Renal cortex interstitium (tissue), 11 donors: ENCODE measurements at regions not wholly inside any gene's neighbourhood (a gene's known extent, or its start where the extent isn't known, plus 50 kb on each side); places are given as distances from the start of the nearest gene placed in this dataset.
A peak's percentile ranks its signal among the peaks of the same experiment; 100 is the strongest.

Experiments used
- DNase-seq, 11 donors: peaks; one replicate each; pipeline ENCODE4 v3.0.0-alpha.2; 2013; ENCODE audit warnings: low read depth in 9 of 11, low spot score in 4 of 11; ENCODE audit errors: extremely low read depth in 1 of 11

- DNase-seq: peak in 1 of 11 donors; percentile 9
Measured at GRCh38 chr2:12430407-12431133, 286.2 kb upstream of the TRIB2 start.

GRCh38 chr2:12432985-12433625 is 283.6 kb upstream of the TRIB2 start:
- DNase-seq: no peak

GRCh38 chr2:12433626-12433990 is 283.1 kb upstream of the TRIB2 start:
- DNase-seq: no peak

- no peak for DNase-seq
Measured at GRCh38 chr2:12434630-12435098, 282.1 kb upstream of the TRIB2 start.

GRCh38 chr2:12435430-12436222 is 281.1 kb upstream of the TRIB2 start:
- no peak for DNase-seq

GRCh38 chr2:12436483-12436882 is 280.3 kb upstream of the TRIB2 start:
- DNase-seq: no peak

- DNase-seq: no peak
Measured at GRCh38 chr2:12436935-12437561, 279.7 kb upstream of the TRIB2 start.

GRCh38 chr2:12440731-12441130 is 276.0 kb upstream of the TRIB2 start:
- DNase-seq: no peak

DNA sequence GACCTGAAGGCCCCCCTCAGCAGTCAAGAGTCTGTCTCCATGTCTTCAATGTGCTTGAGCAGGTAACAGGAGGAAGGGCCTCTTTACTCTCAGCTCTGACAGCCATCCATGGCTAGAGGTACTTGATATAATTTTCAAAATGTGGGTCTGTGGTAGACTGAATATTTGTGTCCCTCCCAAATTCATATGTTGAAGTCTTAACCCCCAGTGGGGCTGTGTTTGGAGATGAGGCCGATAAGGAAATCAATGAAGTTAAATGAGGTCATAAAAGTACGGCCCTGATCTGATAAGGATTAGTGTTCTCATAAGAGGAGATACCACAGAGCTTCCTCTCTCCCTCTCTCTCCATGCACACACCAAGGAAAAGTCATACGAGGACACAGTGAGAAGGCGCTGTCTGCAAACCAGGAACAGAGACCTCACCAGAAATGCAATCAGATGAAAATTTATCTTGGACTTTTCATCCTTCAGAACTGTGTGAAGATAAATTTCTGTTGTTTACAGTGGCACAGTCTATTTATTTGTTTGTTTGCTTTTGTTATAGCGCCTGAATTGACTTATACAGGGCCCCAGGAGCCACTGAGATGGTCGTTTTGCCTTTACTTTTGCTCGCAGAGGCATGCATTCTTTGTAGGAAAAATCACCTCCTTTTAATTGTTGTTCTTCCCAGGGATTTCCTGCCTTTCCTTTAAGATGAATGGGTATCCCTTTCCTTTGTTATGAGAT is 274.8 kb upstream of the TRIB2 start:
- no peak for DNase-seq

DNA sequence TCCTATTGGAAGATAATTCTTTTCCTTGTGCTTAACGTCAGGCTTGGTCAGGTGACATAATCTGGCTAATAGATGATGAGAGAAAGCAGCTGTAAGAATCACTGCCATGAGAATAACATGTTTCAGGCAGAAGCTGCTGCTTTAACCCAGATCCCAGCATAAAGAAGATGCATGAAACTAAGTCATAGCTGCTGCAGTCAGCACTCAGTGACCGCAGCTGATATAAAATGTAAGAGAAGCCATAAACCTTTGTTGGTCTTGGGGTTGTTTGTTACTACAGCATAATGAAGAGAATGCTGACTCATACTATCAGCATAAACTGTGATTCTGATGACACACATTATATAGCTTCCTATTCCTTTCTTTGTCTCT is 274.3 kb upstream of the TRIB2 start:
- DNase-seq: no peak

DNA sequence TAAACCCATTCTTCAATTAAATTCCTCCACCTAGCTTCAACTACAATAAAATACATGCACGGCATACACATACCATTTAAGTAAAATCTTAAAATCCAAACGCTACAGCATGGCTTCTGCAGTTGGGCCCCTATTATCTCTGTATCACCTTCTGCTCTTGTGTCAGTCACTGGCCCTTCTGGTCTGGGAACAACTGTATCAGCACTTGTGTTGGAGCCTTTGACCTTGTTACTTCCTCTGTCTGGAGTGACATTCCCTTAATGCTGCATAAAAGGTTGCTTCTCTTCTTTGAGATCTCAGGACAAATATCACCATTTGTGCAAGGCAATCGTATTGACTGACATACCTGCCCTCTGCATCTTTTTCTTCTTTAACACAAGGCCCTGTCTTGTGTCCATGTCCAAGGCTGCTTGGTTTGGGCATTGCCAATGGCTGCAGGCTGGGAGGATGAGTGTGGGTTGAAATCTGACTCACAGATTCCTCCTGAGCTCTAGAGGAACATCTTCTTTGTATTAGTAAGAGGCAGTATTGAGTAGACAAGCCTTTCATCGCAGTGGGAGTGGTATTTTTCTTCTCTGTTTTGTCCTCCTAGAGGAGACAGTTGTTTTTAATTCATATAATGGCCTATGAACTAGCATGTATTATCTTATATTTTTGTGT is 267.8 kb upstream of the TRIB2 start:
- DNase-seq: no peak

DNA sequence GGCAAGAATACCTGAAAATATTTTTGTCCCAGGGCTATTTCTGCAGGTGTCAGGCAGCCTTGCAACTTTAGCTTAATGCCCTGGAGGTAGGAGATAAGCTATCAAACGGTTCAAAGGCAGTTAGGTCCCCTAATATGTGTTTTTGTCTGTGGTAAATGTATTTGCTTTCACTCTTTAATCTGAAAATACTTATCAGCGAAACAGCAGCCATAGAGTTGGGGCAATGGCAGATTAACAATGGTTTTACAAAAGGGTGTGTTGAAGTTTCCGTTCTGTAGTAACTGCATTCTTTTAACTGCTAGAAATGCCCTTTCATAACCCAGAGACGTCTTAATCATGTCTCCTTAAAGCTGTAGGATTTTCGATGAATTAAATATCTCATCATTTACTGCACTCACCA is 265.0 kb upstream of the TRIB2 start:
- no peak for DNase-seq

DNA sequence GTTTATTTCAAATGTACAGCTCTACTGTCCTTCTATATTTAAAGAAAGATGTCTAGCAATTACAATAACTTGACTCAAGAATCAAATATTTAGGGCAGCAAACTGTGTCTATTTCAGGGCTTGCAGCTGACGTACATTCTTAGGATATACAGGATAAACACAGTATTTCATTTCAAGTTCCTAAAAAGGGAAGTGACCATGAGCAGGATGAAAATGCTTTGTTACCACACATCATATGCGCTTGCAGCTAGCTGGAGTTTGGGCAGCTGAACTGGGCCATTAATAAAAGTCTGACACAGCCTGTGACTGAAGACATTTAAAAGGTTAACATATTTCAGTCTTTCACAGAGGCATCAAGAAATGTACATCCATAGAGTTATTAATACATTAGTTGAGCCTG is 264.6 kb upstream of the TRIB2 start:
- no peak for DNase-seq

GRCh38 chr2:12453731-12454130 is 263.0 kb upstream of the TRIB2 start:
- no peak for DNase-seq

DNA sequence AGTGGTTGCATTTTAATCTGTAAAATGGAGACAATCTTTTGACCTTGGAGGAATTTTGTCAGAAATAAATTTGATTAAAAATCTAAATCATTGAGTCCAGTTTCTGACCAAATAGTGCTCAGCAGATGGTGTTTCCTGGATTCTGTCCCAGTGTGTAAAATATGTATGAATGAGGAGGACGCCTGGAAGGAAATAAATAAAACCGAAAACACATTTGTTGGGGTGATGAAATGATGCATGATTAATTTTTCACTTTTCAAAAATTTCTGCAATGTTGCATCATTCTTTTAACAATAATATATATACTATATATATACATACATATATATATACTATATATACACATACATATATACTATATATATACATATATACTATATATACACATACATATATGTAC is 261.1 kb upstream of the TRIB2 start:
- no peak for DNase-seq

GRCh38 chr2:12456293-12457106 is 260.2 kb upstream of the TRIB2 start:
- peak in 3 of 11 donors; percentile 13 to 24 (median 24) for DNase-seq

GRCh38 chr2:12457831-12458230 is 258.9 kb upstream of the TRIB2 start:
- DNase-seq: no peak

GRCh38 chr2:12463189-12463588 is 253.5 kb upstream of the TRIB2 start:
- DNase-seq: no peak
